MV-4-11 (cell line): ENCODE measurements at regions not wholly inside any gene's neighbourhood (a gene's known extent, or its start where the extent isn't known, plus 50 kb on each side); places are given as distances from the start of the nearest gene placed in this dataset.
"Not testable (repeated sequence)": the region's sequence is repeated elsewhere in the genome, so short reads cannot be mapped to it uniquely, and the experiment has no call there.

Source experiments
- DNase-seq: peaks from one replicate; lab custom pipeline; 2025; lab: John Stamatoyannopoulos, UW

GRCh38 chr13:66152596-66152995 lies 1077.5 kb downstream of the PCDH9 start:
- DNase-seq: no peak

- not testable (repeated sequence) for DNase-seq
These were observed 1085.8 kb downstream of the PCDH9 start for GRCh38 chr13:66144357-66144756.

GRCh38 chr13:66139701-66140100 lies 1090.4 kb downstream of the PCDH9 start:
- DNase-seq: peak; percentile 57

GRCh38 chr13:66139250-66139649 lies 1090.9 kb downstream of the PCDH9 start:
- DNase-seq: no peak

GRCh38 chr13:66138172-66138811 lies 1091.8 kb downstream of the PCDH9 start:
- DNase-seq: peak; percentile 31

GRCh38 chr13:66137384-66137783 lies 1092.8 kb downstream of the PCDH9 start:
- no peak for DNase-seq

GRCh38 chr13:66128692-66129269 lies 1101.4 kb downstream of the PCDH9 start:
- DNase-seq: no peak

- no peak for DNase-seq
These were observed 1101.9 kb downstream of the PCDH9 start for GRCh38 chr13:66128201-66128600.

GRCh38 chr13:66117563-66117962 lies 1112.6 kb downstream of the PCDH9 start:
- DNase-seq: no peak

- no peak for DNase-seq
These were observed 1116.1 kb downstream of the PCDH9 start for GRCh38 chr13:66113882-66114526.

- no peak for DNase-seq
These were observed 1118.5 kb downstream of the PCDH9 start for GRCh38 chr13:66111628-66112027.

- no peak for DNase-seq
These were observed 1123.9 kb downstream of the PCDH9 start for GRCh38 chr13:66106246-66106645.

GRCh38 chr13:66102864-66103263 lies 1127.3 kb downstream of the PCDH9 start:
- DNase-seq: no peak

GRCh38 chr13:66099825-66100224 lies 1130.3 kb downstream of the PCDH9 start:
- no peak for DNase-seq

- no peak for DNase-seq
These were observed 1131.1 kb downstream of the PCDH9 start for GRCh38 chr13:66098931-66099628.

GRCh38 chr13:66089711-66090110 lies 1140.4 kb downstream of the PCDH9 start:
- DNase-seq: no peak

- DNase-seq: peak; percentile 19
These were observed 1142.8 kb downstream of the PCDH9 start for GRCh38 chr13:66087269-66087710.

- DNase-seq: peak; percentile 10
These were observed 1152.9 kb downstream of the PCDH9 start for GRCh38 chr13:66077132-66077689.

- peak; percentile 99 for DNase-seq
These were observed 1153.7 kb downstream of the PCDH9 start for GRCh38 chr13:66076417-66076816.

- no peak for DNase-seq
These were observed 1156.0 kb downstream of the PCDH9 start for GRCh38 chr13:66074018-66074615.

- not testable (repeated sequence) for DNase-seq
These were observed 1158.0 kb downstream of the PCDH9 start for GRCh38 chr13:66072097-66072496.

GRCh38 chr13:66071608-66072007 lies 1158.5 kb downstream of the PCDH9 start:
- no peak for DNase-seq
